Stimulated activated CD4-positive, alpha-beta T cell treated with anti-CD3 and anti-CD28 coated beads, TNF-alpha, amount 100 ng/mL, for 24 hours (primary cell): ENCODE measurements at regions not wholly inside any gene's neighbourhood (a gene's known extent, or its start where the extent isn't known, plus 50 kb on each side); places are given as distances from the start of the nearest gene placed in this dataset.

Experiments used
- DNase-seq, 3 experiments: peaks; one replicate each; pipeline ENCODE4 v3.0.0-alpha.2; 2020; ENCODE audit warnings: low read depth in 3 of 3

- no peak for DNase-seq
These were observed 305.7 kb upstream of the NRIP1 start for GRCh38 chr21:15370462-15370975.

- DNase-seq, result no peak
These were observed 309.1 kb upstream of the NRIP1 start for GRCh38 chr21:15373941-15374340.

- DNase-seq, result no peak
These were observed 315.0 kb upstream of the NRIP1 start for GRCh38 chr21:15379776-15380175.

GRCh38 chr21:15383588-15383987, 318.8 kb upstream of the NRIP1 start:
- DNase-seq, result no peak

- DNase-seq, result no peak
These were observed 325.2 kb upstream of the NRIP1 start for GRCh38 chr21:15390049-15390448.

- DNase-seq, result no peak
These were observed 332.5 kb upstream of the NRIP1 start for GRCh38 chr21:15397258-15397657.

- no peak for DNase-seq
These were observed 328.9 kb upstream of the USP25 start for GRCh38 chr21:15400905-15401304.

- DNase-seq, result no peak
These were observed 328.5 kb upstream of the USP25 start for GRCh38 chr21:15401331-15401730.

GRCh38 chr21:15405214-15405613, 324.6 kb upstream of the USP25 start:
- DNase-seq, result no peak

GRCh38 chr21:15406791-15407190, 323.0 kb upstream of the USP25 start:
- no peak for DNase-seq

GRCh38 chr21:15407585-15407984, 322.2 kb upstream of the USP25 start:
- DNase-seq, result no peak

- no peak for DNase-seq
These were observed 321.7 kb upstream of the USP25 start for GRCh38 chr21:15408089-15408488.

- DNase-seq, result no peak
These were observed 320.8 kb upstream of the USP25 start for GRCh38 chr21:15409031-15409430.

- no peak for DNase-seq
These were observed 318.9 kb upstream of the USP25 start for GRCh38 chr21:15410853-15411252.

GRCh38 chr21:15414057-15414456, 315.7 kb upstream of the USP25 start:
- DNase-seq, result no peak

GRCh38 chr21:15415541-15416261, 314.1 kb upstream of the USP25 start:
- DNase-seq, result no peak

- DNase-seq, result no peak
These were observed 308.3 kb upstream of the USP25 start for GRCh38 chr21:15421441-15421881.

GRCh38 chr21:15421947-15422346, 307.8 kb upstream of the USP25 start:
- DNase-seq, result no peak

- DNase-seq, result no peak
These were observed 307.0 kb upstream of the USP25 start for GRCh38 chr21:15422783-15423182.

GRCh38 chr21:15423676-15424445, 305.9 kb upstream of the USP25 start:
- no peak for DNase-seq

GRCh38 chr21:15425049-15425448, 304.7 kb upstream of the USP25 start:
- no peak for DNase-seq

GRCh38 chr21:15430023-15430422, 299.8 kb upstream of the USP25 start:
- DNase-seq, result no peak

- no peak for DNase-seq
These were observed 299.2 kb upstream of the USP25 start for GRCh38 chr21:15430577-15430976.
